SK-N-DZ (cell line): ENCODE measurements at regions not wholly inside any gene's neighbourhood (a gene's known extent, or its start where the extent isn't known, plus 50 kb on each side); places are given as distances from the start of the nearest gene placed in this dataset.
"Not testable (repeated sequence)": the region's sequence is repeated elsewhere in the genome, so short reads cannot be mapped to it uniquely, and the experiment has no call there.

Source experiments
- DNase-seq: peaks from one replicate; pipeline ENCODE4 v3.0.0-alpha.2; 2015; ENCODE audit warnings: low spot score
- small RNA-seq, 2 experiments: library from RNA; depleted of rRNA; stranded (forward); fragments of <200 nt; gene quantifications; one replicate each; pipeline ENCODE3, GENCODE V24; 2014

GRCh38 chr10:45249978-45250693 is 65.3 kb downstream of the OR13A1 start:
- peak; percentile 60 for DNase-seq

DNA sequence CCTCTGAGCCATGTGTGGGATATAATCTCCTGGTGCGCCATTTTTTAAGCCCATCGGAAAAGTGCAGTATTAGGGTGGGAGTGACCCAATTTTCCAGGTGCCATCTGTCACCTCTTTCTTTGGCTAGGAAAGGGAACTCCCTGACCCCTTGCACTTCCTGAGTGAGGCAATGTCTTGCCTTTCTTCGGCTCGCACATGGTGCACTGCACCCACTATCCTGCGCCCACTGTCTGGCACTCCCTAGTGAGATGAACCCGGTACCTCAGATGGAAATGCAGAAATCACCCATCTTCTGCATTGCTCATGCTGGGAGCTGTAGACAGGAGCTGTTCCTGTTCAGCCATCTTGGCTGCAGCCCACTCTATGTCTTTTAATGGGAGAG is 64.7 kb downstream of the OR13A1 start:
- DNase-seq = not testable (repeated sequence)

Small RNA genes lying in the stretch of these regions (small RNA-seq; reads per million reads assigned to genes)
- gene AL512324.1 (0 to 0.09 reads per million in 2 experiments), gene MIR3156-1 (0 reads per million in 2 experiments), gene RNU6-1207P (0 reads per million in 2 experiments)
